Renal cortical epithelial cell (primary cell): ENCODE measurements at regions not wholly inside any gene's neighbourhood (a gene's known extent, or its start where the extent isn't known, plus 50 kb on each side); places are given as distances from the start of the nearest gene placed in this dataset.
"Not testable (repeated sequence)": the region's sequence is repeated elsewhere in the genome, so short reads cannot be mapped to it uniquely, and the experiment has no call there.

Experiments
- DNase-seq: peaks from one replicate; pipeline ENCODE4 v3.0.0-alpha.2; 2011; ENCODE audit warnings: low read depth

GRCh38 chr4:188949596-188949995, 810.4 kb downstream of the TRIML1 start:
- DNase-seq, result no peak

GRCh38 chr4:188955066-188955465, 815.8 kb downstream of the TRIML1 start:
- DNase-seq, result no peak

GRCh38 chr4:188956566-188956965, 817.3 kb downstream of the TRIML1 start:
- no peak for DNase-seq

- DNase-seq, result no peak
Observed at GRCh38 chr4:188958346-188958745, 819.1 kb downstream of the TRIML1 start.

GRCh38 chr4:188959424-188959823, 820.2 kb downstream of the TRIML1 start:
- DNase-seq, result no peak

- DNase-seq, result no peak
Observed at GRCh38 chr4:188960411-188961093, 821.3 kb downstream of the TRIML1 start.

- peak; percentile 41 for DNase-seq
Observed at GRCh38 chr4:188971125-188971524, 831.9 kb downstream of the TRIML1 start.

- peak; percentile 6 for DNase-seq
Observed at GRCh38 chr4:188975271-188975670, 836.0 kb downstream of the TRIML1 start.

GRCh38 chr4:188976644-188977115, 837.4 kb downstream of the TRIML1 start:
- peak; percentile 95 for DNase-seq

GRCh38 chr4:188977232-188977631, 838.0 kb downstream of the TRIML1 start:
- DNase-seq, result not testable (repeated sequence)

- no peak for DNase-seq
Observed at GRCh38 chr4:188984518-188984917, 845.3 kb downstream of the TRIML1 start.

GRCh38 chr4:188986271-188986689, 847.0 kb downstream of the TRIML1 start:
- peak; percentile 75 for DNase-seq

GRCh38 chr4:188987011-188987410, 847.8 kb downstream of the TRIML1 start:
- no peak for DNase-seq

- no peak for DNase-seq
Observed at GRCh38 chr4:188988131-188988530, 848.9 kb downstream of the TRIML1 start.

GRCh38 chr4:188989371-188989770, 850.1 kb downstream of the TRIML1 start:
- peak; percentile 98 for DNase-seq

GRCh38 chr4:188992706-188993105, 853.5 kb downstream of the TRIML1 start:
- DNase-seq, result no peak

- DNase-seq, result no peak
Observed at GRCh38 chr4:188993871-188994270, 854.6 kb downstream of the TRIML1 start.

- DNase-seq, result no peak
Observed at GRCh38 chr4:189001283-189001970, 862.2 kb downstream of the TRIML1 start.

GRCh38 chr4:189001971-189002450, 862.8 kb downstream of the TRIML1 start:
- DNase-seq, result no peak

- DNase-seq, result no peak
Observed at GRCh38 chr4:189002475-189002874, 863.2 kb downstream of the TRIML1 start.

- DNase-seq, result not testable (repeated sequence)
Observed at GRCh38 chr4:189010452-189011217, 871.4 kb downstream of the TRIML1 start.

GRCh38 chr4:189021831-189022230, 882.6 kb downstream of the TRIML1 start:
- peak; percentile 62 for DNase-seq
